MCF 10A (cell line): ENCODE measurements at regions not wholly inside any gene's neighbourhood (a gene's known extent, or its start where the extent isn't known, plus 50 kb on each side); places are given as distances from the start of the nearest gene placed in this dataset.
"Not testable (repeated sequence)": the region's sequence is repeated elsewhere in the genome, so short reads cannot be mapped to it uniquely, and the experiment has no call there.

Source experiments
- BruUV-seq: library from RNA; stranded (reverse); fragments of 400-500 nt; replicated peaks from 2 replicates; lab custom pipeline; 2021; lab: Mats Ljungman, UMichigan
- CTCF ChIA-PET: fragments of 300-600 bp; sonication (Branson Sonifier 250); formaldehyde crosslinking; extraction: SDS; loops from one replicate; lab custom pipeline; 2021; ENCODE audit warnings: antibody characterized with exemption, inconsistent platforms; lab: Yijun Ruan, JAX
- POLR2A ChIA-PET: fragments of 300-600, 350-650 bp; sonication (Branson Sonifier 250); formaldehyde crosslinking; extraction: SDS; loops from one replicate; lab custom pipeline; 2020; ENCODE audit warnings: antibody characterized with exemption, inconsistent platforms; lab: Yijun Ruan, JAX
- DNase-seq: peaks from one replicate; pipeline ENCODE4 v3.0.0-alpha.2; 2018; ENCODE audit not compliant: unreplicated experiment
- H3K27ac Mint-ChIP-seq: one replicate; pipeline ENCODE4 v1.8.0; 2022; ENCODE audit warnings: mild to moderate bottlenecking, low read depth, mixed read lengths; ENCODE audit not compliant: unreplicated experiment
- H3K27me3 Mint-ChIP-seq: one replicate; pipeline ENCODE4 v1.8.0; 2022; ENCODE audit warnings: mixed read lengths; ENCODE audit not compliant: insufficient read depth, unreplicated experiment
- H3K36me3 Mint-ChIP-seq: one replicate; pipeline ENCODE4 v1.8.0; 2022; ENCODE audit warnings: mild to moderate bottlenecking, moderate library complexity, mixed read lengths; ENCODE audit not compliant: insufficient read depth, unreplicated experiment
- H3K4me1 Mint-ChIP-seq: one replicate; pipeline ENCODE4 v1.8.0; 2022; ENCODE audit warnings: mixed read lengths; ENCODE audit not compliant: insufficient read depth, unreplicated experiment
- H3K4me3 Mint-ChIP-seq: one replicate; pipeline ENCODE4 v1.8.0; 2022; ENCODE audit warnings: mild to moderate bottlenecking, moderate library complexity, mixed read lengths; ENCODE audit not compliant: unreplicated experiment
- H3K9me3 Mint-ChIP-seq: one replicate; pipeline ENCODE4 v1.8.0; 2022; ENCODE audit warnings: mixed read lengths; ENCODE audit not compliant: unreplicated experiment
- CTCF ChIP-seq: fragments of 200-600 bp; IDR thresholded peaks from one replicate; pipeline ENCODE4 v1.8.0; 2022; ENCODE audit warnings: antibody characterized with exemption, mild to moderate bottlenecking; ENCODE audit not compliant: unreplicated experiment
- intact Hi-C: fragments of 100-400 bp; cut with micrococcal nuclease; formaldehyde crosslinking; loops from 2 replicates; pipeline ENCODE4 v1.14.1; 2022

DNA sequence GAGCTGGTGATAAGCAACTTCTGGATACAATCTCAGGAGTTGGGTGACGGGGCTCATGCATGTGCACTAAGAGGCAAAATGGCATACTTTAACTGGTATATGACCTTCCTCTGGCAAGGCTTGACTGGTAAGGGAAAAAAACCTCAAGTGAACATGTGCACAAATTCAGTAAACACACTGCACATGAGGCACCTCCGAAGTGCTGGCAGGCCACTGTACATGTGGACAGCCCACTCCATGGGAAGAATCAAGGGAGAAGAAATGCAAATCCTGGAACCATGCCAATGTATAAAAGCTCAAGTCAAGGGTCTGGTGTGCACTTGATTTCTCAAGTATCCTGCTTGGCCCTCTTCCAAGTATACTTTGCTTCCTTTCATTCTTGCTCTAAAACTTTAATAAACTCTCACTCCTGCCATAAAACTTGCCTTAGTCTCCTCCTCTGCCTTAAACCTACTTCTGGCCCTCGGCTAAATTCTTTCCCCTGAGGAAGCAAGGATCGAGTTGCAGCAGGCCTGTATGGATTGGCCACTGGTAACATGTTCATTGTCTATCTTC lies 167.2 kb downstream of the RAMP3 start:
- Mint-ChIP-seq H3K9me3 (no peaks in the 10 kb centered on the region), H3K27ac (no peak overlapping the region), H3K36me3 (no peaks in the 10 kb centered on the region), H3K4me3 (no peak overlapping the region), H3K27me3 (peaks cover 31% of the 10 kb centered on the region), H3K4me1 (no peaks in the 10 kb centered on the region)
- intact Hi-C loops: no loop called here
- BruUV-seq: no TSS peak
- ChIA-PET POLR2A (no interaction called here), CTCF (no interaction called here)
- no peak for DNase-seq
- TF ChIP-seq CTCF: no peak

DNA sequence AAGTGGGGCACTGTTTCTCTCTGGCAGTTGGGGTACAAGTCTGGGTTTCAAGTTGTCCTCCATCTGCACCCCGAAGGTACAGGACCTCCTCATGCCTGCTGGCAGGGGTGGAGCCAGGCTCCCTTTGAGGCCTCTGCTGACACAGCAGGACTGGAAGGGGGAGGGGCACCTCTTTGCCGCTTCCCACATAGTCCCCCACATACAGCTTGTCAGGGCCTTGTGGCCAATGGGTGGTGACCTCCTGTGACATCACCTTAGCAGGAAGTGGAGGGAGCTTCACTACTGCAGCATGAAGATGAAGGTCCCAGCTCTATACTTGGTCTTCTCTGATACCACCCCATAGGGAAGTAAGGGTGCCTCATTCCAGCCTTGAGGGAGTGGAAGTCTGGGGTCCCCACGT lies 167.8 kb downstream of the RAMP3 start:
- H3K4me3 Mint-ChIP-seq: no peak overlapping the region
- H3K36me3 Mint-ChIP-seq: no peaks in the 10 kb centered on the region
- ChIA-PET POLR2A (no interaction called here), CTCF (no interaction called here)
- H3K27me3 Mint-ChIP-seq: peaks cover 31% of the 10 kb centered on the region
- no peak for DNase-seq
- no TSS peak for BruUV-seq
- H3K27ac Mint-ChIP-seq: no peak overlapping the region
- H3K4me1 Mint-ChIP-seq: no peaks in the 10 kb centered on the region
- intact Hi-C loops: no loop called here
- no peaks in the 10 kb centered on the region for H3K9me3 Mint-ChIP-seq
- TF ChIP-seq CTCF: no peak

GRCh38 chr7:45328403-45328981 lies 170.9 kb downstream of the RAMP3 start:
- Mint-ChIP-seq H3K4me1 (no peaks in the 10 kb centered on the region), H3K27me3 (peaks cover 36% of the 10 kb centered on the region), H3K36me3 (peaks cover 7% of the 10 kb centered on the region), H3K4me3 (no peak overlapping the region), H3K27ac (no peak overlapping the region), H3K9me3 (peaks cover 12% of the 10 kb centered on the region)
- intact Hi-C loops: no loop called here
- BruUV-seq: no TSS peak
- TF ChIP-seq CTCF: no peak
- ChIA-PET CTCF (no interaction called here), POLR2A (no interaction called here)
- DNase-seq: no peak

DNA sequence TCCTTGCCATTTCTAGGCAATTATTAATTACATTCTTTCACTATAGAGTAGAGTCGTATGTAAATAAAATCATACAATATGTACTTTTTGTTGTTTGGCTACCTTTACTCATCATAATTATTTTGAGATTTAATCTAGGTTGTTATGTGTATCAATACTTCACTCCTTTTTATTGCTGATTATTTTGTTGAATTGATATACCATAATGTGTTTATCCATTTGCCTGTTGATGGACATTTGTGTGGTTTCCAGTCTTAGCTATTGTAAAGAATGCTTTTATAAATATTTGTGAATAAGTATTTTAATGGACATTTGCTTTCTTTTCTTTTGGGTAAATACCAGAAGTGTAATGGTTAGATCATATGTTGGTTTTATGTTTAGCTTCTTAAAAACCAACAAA lies 174.0 kb downstream of the RAMP3 start:
- CTCF ChIA-PET: no interaction called here

GRCh38 chr7:45335024-45335423 lies 177.4 kb downstream of the RAMP3 start:
- H3K27me3 Mint-ChIP-seq: peaks cover 70% of the 10 kb centered on the region
- POLR2A ChIA-PET, H3K4me1 Mint-ChIP-seq, BruUV-seq, intact Hi-C loops, H3K27ac Mint-ChIP-seq, DNase-seq, H3K4me3 Mint-ChIP-seq, CTCF ChIA-PET, H3K36me3 Mint-ChIP-seq: not testable (repeated sequence)
- H3K9me3 Mint-ChIP-seq: peaks cover 32% of the 10 kb centered on the region

More for the DNA sequence above, 174.0 kb downstream of the RAMP3 start:
- intact Hi-C loops: no loop called here
- no peak for DNase-seq
- H3K4me1 Mint-ChIP-seq: no peaks in the 10 kb centered on the region
- POLR2A ChIA-PET: no interaction called here
- H3K27ac Mint-ChIP-seq: no peak overlapping the region
- no TSS peak for BruUV-seq
- H3K27me3 Mint-ChIP-seq: peaks cover 65% of the 10 kb centered on the region
- H3K4me3 Mint-ChIP-seq: no peak overlapping the region
- no peak for TF ChIP-seq CTCF
- H3K36me3 Mint-ChIP-seq: peaks cover 7% of the 10 kb centered on the region
- H3K9me3 Mint-ChIP-seq: peaks cover 32% of the 10 kb centered on the region
